Cardiac muscle cell (in vitro differentiated cells and primary cell): ENCODE measurements at regions not wholly inside any gene's neighbourhood (a gene's known extent, or its start where the extent isn't known, plus 50 kb on each side); places are given as distances from the start of the nearest gene placed in this dataset.
A peak's percentile ranks its signal among the peaks of the same experiment; 100 is the strongest.

Experiments
- DNase-seq, 2 donors: peaks; one replicate each; pipeline versions ENCODE4 v3.0.0 to v3.0.0-alpha.2; 2010 to 2017; ENCODE audit warnings: low read depth in 1 of 2, low spot score in 1 of 2
- H3K27ac ChIP-seq: fragments of 200-600 bp; sonication (generic); 2 replicates; pipeline ENCODE4 v1.5.1; 2016
- H3K27me3 ChIP-seq: fragments of 200-600 bp; sonication (generic); 2 replicates; pipeline ENCODE4 v1.6.0; 2016; ENCODE audit warnings: control low read depth
- H3K36me3 ChIP-seq: fragments of 200-600 bp; sonication (generic); 2 replicates; pipeline ENCODE4 v1.5.1; 2016; ENCODE audit warnings: control low read depth
- H3K4me1 ChIP-seq: fragments of 200-600 bp; sonication (generic); 2 replicates; pipeline ENCODE4 v1.8.1; 2017; ENCODE audit warnings: low read depth, mild to moderate bottlenecking, mixed run types
- H3K4me3 ChIP-seq: fragments of 200-600 bp; sonication (generic); 2 replicates; pipeline ENCODE4 v1.5.1; 2016; ENCODE audit warnings: mild to moderate bottlenecking
- H3K9me3 ChIP-seq: fragments of 200-600 bp; sonication (generic); 2 replicates; pipeline ENCODE4 v1.5.1; 2017; ENCODE audit warnings: low read depth, mild to moderate bottlenecking, control low read depth
- TF ChIP-seq, protein P1 (sequence below): IDR thresholded peaks from 2 replicates; pipeline ENCODE4 v1.5.1; 2012; ENCODE audit warnings: low read depth, mild to moderate bottlenecking, low read length

DNA sequence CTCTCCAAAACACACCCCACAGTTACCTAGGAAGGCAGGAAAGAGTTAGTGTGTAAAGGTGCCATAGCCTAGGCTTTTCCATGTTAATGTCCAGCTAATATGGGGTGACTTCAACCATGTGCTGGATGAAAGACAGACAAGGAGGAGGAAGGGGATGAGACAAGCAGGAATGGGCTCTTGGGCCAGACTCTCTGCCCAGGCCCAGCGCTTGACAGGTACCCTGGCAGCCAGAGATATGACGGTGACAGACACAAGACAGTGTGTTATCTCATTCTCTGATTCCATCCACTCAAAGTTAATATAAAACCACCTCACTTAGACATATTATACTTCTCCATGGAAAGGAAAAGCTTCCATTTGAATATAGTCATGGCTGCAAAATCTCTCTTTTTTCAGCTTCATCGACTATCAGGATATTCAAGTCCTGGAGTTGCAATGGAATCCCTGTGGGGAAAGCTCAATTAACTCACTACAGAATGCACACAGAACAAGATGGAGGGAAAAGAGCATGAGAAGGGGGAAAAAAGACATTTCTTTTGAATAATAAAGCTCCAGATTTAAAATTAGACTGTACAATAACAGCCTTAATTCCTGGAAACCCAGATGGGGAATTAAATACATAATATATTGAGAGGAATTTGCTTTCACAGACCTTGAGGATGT lies 596.7 kb downstream of the TOX3 start:
- Histone ChIP-seq H3K4me1 (peaks cover 9% of the 10 kb centered on the region), H3K27ac (no peak overlapping the region)

DNA sequence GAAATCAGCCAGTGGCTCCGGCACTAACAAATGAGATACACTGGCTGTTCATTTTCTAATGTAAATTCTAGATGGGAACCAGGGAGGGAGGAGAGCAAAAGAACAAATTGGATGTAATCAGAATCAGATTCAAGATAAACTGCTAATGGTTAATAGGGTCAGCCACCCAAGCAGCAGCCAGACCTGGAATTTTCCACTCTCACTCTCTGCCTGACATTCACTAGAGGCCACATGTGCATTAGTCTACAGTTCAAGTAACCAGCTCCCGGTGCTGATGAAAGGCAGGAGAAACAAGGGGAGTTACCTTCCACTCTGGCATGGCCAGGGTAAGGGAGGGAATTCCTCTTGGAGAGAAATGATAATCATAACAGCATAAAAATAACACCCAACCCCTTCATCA lies 597.7 kb downstream of the TOX3 start:
- Histone ChIP-seq H3K4me1 (peaks cover 9% of the 10 kb centered on the region), H3K36me3 (no peaks in the 10 kb centered on the region), H3K27me3 (no peaks in the 10 kb centered on the region), H3K4me3 (no peak overlapping the region), H3K9me3 (no peaks in the 10 kb centered on the region), H3K27ac (no peak overlapping the region)
- peak in 1 of 2 donors; percentile 73 for DNase-seq
- TF ChIP-seq, protein P1, sequence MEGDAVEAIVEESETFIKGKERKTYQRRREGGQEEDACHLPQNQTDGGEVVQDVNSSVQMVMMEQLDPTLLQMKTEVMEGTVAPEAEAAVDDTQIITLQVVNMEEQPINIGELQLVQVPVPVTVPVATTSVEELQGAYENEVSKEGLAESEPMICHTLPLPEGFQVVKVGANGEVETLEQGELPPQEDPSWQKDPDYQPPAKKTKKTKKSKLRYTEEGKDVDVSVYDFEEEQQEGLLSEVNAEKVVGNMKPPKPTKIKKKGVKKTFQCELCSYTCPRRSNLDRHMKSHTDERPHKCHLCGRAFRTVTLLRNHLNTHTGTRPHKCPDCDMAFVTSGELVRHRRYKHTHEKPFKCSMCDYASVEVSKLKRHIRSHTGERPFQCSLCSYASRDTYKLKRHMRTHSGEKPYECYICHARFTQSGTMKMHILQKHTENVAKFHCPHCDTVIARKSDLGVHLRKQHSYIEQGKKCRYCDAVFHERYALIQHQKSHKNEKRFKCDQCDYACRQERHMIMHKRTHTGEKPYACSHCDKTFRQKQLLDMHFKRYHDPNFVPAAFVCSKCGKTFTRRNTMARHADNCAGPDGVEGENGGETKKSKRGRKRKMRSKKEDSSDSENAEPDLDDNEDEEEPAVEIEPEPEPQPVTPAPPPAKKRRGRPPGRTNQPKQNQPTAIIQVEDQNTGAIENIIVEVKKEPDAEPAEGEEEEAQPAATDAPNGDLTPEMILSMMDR: no peak

More for the DNA sequence above, 596.7 kb downstream of the TOX3 start:
- TF ChIP-seq, protein P1: no peak
- Histone ChIP-seq H3K27me3 (no peaks in the 10 kb centered on the region), H3K9me3 (no peaks in the 10 kb centered on the region), H3K4me3 (no peak overlapping the region), H3K36me3 (no peaks in the 10 kb centered on the region)
- DNase-seq: no peak

DNA sequence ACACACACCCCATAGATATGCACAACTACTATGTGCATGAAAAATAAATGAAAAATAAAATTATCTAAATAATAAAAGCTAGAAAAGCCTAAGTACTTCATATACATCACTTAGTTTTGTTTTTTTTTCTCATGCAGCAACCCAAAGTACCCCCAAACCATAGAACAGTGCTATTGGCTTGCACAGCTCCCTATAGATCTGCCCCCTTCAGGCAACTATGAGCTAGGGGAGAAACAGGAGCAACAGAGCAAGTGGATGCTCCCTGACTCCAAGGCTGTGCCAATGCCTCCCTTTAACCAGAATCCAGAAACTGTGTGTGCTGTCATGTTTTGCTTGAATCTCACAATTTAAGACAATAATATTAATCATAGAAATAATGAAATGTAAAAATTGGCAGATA lies 605.5 kb downstream of the TOX3 start:
- Histone ChIP-seq H3K4me1 (no peaks in the 10 kb centered on the region), H3K27ac (no peak overlapping the region), H3K9me3 (no peaks in the 10 kb centered on the region), H3K4me3 (no peak overlapping the region), H3K36me3 (no peaks in the 10 kb centered on the region), H3K27me3 (no peaks in the 10 kb centered on the region)
- TF ChIP-seq, protein P1: no peak
- DNase-seq: no peak

DNA sequence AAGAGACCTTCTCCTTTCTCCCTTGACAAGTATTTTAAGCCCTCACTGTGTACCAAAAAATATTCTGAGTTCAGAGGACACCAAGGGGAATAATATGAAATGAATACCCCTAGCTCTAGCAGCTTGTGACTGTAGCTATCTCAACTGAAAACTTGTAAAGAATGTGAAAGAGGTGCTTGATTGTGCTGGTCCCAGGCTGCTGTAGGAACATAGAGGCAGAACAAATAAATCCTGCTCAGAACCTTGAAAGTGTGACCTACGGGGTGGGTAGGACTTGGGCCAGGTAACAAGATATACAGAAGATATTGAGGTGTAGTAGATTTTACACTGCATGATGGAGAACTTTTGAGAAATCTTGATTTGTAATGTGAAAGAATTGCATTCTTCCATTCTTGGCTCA lies 606.8 kb downstream of the TOX3 start:
- DNase-seq: no peak
- Histone ChIP-seq H3K9me3 (no peaks in the 10 kb centered on the region), H3K27me3 (no peaks in the 10 kb centered on the region), H3K27ac (no peak overlapping the region), H3K4me1 (no peaks in the 10 kb centered on the region), H3K36me3 (no peaks in the 10 kb centered on the region), H3K4me3 (no peak overlapping the region)
- TF ChIP-seq, protein P1: no peak

DNA sequence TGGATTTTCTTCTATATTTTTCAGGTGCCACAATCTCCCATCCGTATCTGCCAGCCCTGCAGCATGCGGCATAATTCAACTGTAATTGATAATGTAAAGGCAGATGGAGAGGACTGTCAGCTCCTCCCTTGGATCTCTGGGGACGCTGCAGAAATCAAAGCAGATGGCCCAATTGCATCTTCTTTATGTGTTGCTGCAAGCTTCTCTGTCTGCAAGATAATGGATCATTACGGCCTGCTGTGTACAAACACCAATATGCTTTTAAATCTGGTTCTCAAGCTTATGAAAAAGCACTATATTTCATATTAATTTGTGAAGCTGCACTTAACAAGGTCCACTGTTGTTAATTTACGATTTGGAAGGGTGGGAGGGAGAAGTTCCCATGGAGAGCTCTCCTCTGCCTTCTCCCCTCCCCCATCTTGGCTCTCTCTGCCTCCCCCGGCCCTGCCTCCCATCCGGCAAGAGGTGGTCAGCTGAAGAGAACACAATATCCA lies 607.5 kb downstream of the TOX3 start:
- TF ChIP-seq, protein P1: no peak
- Histone ChIP-seq H3K36me3 (no peaks in the 10 kb centered on the region), H3K9me3 (no peaks in the 10 kb centered on the region), H3K4me1 (no peaks in the 10 kb centered on the region), H3K27ac (no peak overlapping the region), H3K27me3 (no peaks in the 10 kb centered on the region), H3K4me3 (no peak overlapping the region)
- DNase-seq: no peak
